Cardiac muscle cell (in vitro differentiated cells and primary cell): ENCODE measurements at regions not wholly inside any gene's neighbourhood (a gene's known extent, or its start where the extent isn't known, plus 50 kb on each side); places are given as distances from the start of the nearest gene placed in this dataset.

Source experiments
- DNase-seq, 2 donors: peaks; one replicate each; pipeline versions ENCODE4 v3.0.0 to v3.0.0-alpha.2; 2010 to 2017; ENCODE audit warnings: low read depth in 1 of 2, low spot score in 1 of 2
- H3K27ac ChIP-seq: fragments of 200-600 bp; sonication (generic); 2 replicates; pipeline ENCODE4 v1.5.1; 2016
- H3K27me3 ChIP-seq: fragments of 200-600 bp; sonication (generic); 2 replicates; pipeline ENCODE4 v1.6.0; 2016; ENCODE audit warnings: control low read depth
- H3K36me3 ChIP-seq: fragments of 200-600 bp; sonication (generic); 2 replicates; pipeline ENCODE4 v1.5.1; 2016; ENCODE audit warnings: control low read depth
- H3K4me1 ChIP-seq: fragments of 200-600 bp; sonication (generic); 2 replicates; pipeline ENCODE4 v1.8.1; 2017; ENCODE audit warnings: low read depth, mild to moderate bottlenecking, mixed run types
- H3K4me3 ChIP-seq: fragments of 200-600 bp; sonication (generic); 2 replicates; pipeline ENCODE4 v1.5.1; 2016; ENCODE audit warnings: mild to moderate bottlenecking
- H3K9me3 ChIP-seq: fragments of 200-600 bp; sonication (generic); 2 replicates; pipeline ENCODE4 v1.5.1; 2017; ENCODE audit warnings: low read depth, mild to moderate bottlenecking, control low read depth
- TF ChIP-seq, protein P1 (sequence below): IDR thresholded peaks from 2 replicates; pipeline ENCODE4 v1.5.1; 2012; ENCODE audit warnings: low read depth, mild to moderate bottlenecking, low read length

GRCh38 chr15:35912196-35912595 lies 366.2 kb upstream of the DPH6 start:
- TF ChIP-seq, protein P1, sequence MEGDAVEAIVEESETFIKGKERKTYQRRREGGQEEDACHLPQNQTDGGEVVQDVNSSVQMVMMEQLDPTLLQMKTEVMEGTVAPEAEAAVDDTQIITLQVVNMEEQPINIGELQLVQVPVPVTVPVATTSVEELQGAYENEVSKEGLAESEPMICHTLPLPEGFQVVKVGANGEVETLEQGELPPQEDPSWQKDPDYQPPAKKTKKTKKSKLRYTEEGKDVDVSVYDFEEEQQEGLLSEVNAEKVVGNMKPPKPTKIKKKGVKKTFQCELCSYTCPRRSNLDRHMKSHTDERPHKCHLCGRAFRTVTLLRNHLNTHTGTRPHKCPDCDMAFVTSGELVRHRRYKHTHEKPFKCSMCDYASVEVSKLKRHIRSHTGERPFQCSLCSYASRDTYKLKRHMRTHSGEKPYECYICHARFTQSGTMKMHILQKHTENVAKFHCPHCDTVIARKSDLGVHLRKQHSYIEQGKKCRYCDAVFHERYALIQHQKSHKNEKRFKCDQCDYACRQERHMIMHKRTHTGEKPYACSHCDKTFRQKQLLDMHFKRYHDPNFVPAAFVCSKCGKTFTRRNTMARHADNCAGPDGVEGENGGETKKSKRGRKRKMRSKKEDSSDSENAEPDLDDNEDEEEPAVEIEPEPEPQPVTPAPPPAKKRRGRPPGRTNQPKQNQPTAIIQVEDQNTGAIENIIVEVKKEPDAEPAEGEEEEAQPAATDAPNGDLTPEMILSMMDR, result peak; percentile 43
- Histone ChIP-seq H3K4me1 (no peaks in the 10 kb centered on the region), H3K27ac (no peak overlapping the region), H3K36me3 (no peaks in the 10 kb centered on the region), H3K9me3 (no peaks in the 10 kb centered on the region), H3K27me3 (no peaks in the 10 kb centered on the region), H3K4me3 (no peak overlapping the region)
- DNase-seq, result peak in 1 of 2 donors; percentile 45

DNA sequence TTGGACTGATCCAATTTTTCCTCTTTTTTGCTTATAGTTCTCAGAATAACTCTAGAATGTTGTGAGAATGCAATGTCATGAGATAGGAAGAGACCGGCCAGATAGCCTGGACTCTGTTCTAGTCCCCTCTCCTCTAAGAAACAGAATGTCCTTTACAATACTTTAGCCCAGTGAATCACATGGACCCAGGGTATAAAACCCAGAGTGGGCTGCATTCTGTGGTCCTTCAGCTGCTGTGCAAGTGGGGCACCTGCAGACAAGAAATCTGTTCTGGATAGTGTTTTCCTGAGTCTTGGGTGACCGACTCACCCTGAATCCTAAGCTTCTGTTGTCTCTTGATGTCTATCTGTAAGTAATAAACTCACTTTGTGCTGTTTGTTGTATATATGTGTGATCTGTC lies 368.6 kb upstream of the DPH6 start:
- H3K27me3 ChIP-seq, result no peaks in the 10 kb centered on the region
- H3K4me1 ChIP-seq, result no peaks in the 10 kb centered on the region
- H3K9me3 ChIP-seq, result no peaks in the 10 kb centered on the region
- H3K4me3 ChIP-seq, result no peak overlapping the region
- no peaks in the 10 kb centered on the region for H3K36me3 ChIP-seq
- no peak overlapping the region for H3K27ac ChIP-seq
- TF ChIP-seq, protein P1, result no peak
- DNase-seq, result no peak

DNA sequence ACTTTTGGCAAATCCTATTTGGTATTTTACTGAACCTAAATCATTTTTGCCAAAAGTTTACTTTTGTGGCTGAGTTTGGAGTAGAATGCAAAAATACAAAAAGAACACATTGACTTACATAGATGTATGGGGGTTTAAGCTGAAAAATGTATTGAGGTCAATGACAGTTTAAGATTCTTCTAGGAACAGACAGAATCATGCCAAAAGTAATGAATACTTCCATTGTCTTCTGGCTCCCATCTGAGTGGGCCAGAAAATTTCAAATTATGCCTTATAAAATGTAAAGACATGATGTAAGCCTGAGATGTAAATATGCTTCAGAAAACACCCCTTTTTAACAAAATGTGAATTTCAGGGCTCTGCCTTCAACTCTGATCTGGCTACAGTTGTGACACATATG lies 375.1 kb upstream of the DPH6 start:
- peak in 1 of 2 donors; percentile 7 for DNase-seq
- Histone ChIP-seq H3K9me3 (no peaks in the 10 kb centered on the region), H3K27ac (no peak overlapping the region), H3K27me3 (no peaks in the 10 kb centered on the region), H3K4me3 (no peak overlapping the region), H3K36me3 (no peaks in the 10 kb centered on the region), H3K4me1 (no peaks in the 10 kb centered on the region)
- TF ChIP-seq, protein P1, result no peak

DNA sequence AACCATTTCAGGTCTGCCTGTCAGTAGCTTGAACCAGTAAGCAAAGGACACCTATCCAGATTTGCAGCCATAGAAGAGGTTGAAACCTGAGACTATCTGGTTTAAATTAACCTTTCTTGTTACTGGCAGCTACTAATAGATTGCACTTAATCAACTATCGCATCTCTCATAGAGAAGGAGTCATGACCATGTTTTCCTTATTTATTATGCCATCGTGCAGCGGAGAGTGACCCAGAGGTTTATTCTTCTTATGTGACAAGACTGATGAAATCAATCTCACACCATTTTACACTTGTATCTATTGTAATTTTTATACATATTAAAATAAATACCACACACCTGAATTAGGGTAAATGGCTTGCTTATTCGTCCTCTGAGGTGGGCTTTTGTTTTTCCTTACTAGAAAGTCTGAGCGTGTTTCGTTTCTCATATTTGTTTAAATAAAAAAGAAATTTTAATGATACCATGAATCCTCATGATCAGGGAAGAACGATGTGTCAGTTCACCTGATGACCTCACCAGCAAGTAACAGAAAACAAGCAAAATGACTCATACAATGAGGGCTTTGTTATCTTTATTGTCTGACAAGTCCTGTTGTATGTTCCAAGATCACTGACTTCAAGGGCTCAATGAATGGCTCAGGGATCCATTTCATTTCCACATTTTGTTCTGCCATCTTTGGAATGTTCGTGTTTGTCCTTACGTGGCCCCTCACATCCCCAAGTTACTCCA lies 379.5 kb upstream of the DPH6 start:
- Histone ChIP-seq H3K27me3 (no peaks in the 10 kb centered on the region), H3K36me3 (no peaks in the 10 kb centered on the region), H3K4me1 (no peaks in the 10 kb centered on the region), H3K27ac (no peak overlapping the region), H3K9me3 (no peaks in the 10 kb centered on the region), H3K4me3 (no peak overlapping the region)
- TF ChIP-seq, protein P1, result no peak
- peak in 1 of 2 donors; percentile 8 for DNase-seq

- Histone ChIP-seq H3K4me1 (no peaks in the 10 kb centered on the region), H3K36me3 (no peaks in the 10 kb centered on the region), H3K4me3 (no peak overlapping the region), H3K27me3 (no peaks in the 10 kb centered on the region), H3K27ac (no peak overlapping the region), H3K9me3 (no peaks in the 10 kb centered on the region)
- TF ChIP-seq, protein P1, result no peak
- DNase-seq, result peak in 1 of 2 donors; percentile 27
Observed at GRCh38 chr15:35926007-35926380, 380.0 kb upstream of the DPH6 start.
